ENCODE measurements at regions not wholly inside any gene's neighbourhood (a gene's known extent, or its start where the extent isn't known, plus 50 kb on each side); places are given as distances from the start of the nearest gene placed in this dataset.

DNA sequence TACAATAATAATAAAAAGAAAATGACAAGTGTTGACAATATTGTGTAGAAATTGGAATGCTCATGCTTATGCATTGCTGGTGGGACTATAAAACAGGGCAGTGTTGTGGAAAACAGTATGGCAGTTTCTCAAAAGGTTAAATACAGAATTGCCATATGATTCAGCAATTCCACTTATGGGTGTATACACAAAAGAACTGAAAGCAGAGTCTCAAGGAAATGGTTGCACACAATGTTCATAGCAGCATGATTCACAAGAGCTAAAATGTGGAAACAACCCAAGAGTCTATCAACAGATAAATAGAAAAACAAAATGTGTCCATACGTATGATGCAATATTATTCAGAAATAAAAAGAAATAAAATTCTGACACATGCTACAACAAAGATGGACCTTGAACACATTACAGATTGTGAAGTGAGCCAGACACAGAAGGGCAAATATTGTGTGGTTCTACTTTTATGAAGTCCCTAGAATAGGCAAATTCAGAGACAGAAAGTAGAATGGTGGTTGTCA, 64.8 kb upstream of the GRM8 start:
- DNase-seq (ENCODE audit: low read depth in 1 of 2, low spot score in 2 of 2): no peak
- Histone ChIP-seq H3K23me2 (ENCODE audit: low read depth, low read length) (no peaks in the 10 kb centered on the region), H2AFZ (ENCODE audit: low read length) (no peak overlapping the region), H3K23ac (ENCODE audit: insufficient read length) (no peak overlapping the region), H3K27me3 (replicated peaks in 1 of 4; ENCODE audit: control insufficient read depth in 3 of 4, extremely low read depth in 1 of 4, insufficient read depth in 3 of 4, low read length in 3 of 4) (no peaks in the 10 kb centered on the region), H4K20me1 (replicated peaks in 1 of 2; ENCODE audit: control insufficient read depth in 1 of 2, insufficient read depth in 2 of 2, low read length in 2 of 2) (no peaks in the 10 kb centered on the region), H4K5ac (ENCODE audit: insufficient read length, low read depth, low read length) (no peak overlapping the region), H3K36me3 (ENCODE audit: control insufficient read depth in 2 of 4, insufficient read depth in 4 of 4, low read length in 3 of 4) (no peaks in the 10 kb centered on the region), H2BK15ac (ENCODE audit: low read length) (no peak overlapping the region), H3K9me3 (ENCODE audit: insufficient read depth in 2 of 2, low read depth in 1 of 2, low read length in 1 of 2) (no peaks in the 10 kb centered on the region), H2BK20ac (ENCODE audit: low read length) (no peak overlapping the region), H3K14ac (ENCODE audit: insufficient read length) (no peak overlapping the region), H2BK12ac (ENCODE audit: low read depth, low read length) (no peak overlapping the region), H3K4ac (replicated peaks; ENCODE audit: insufficient read length, low read depth, low read length) (no peak overlapping the region), H3K27ac (ENCODE audit: low read depth, low read length) (no peak overlapping the region), H3K9ac (replicated peaks in 1 of 4; ENCODE audit: extremely low read depth in 1 of 4, low read depth in 3 of 4, low read length in 3 of 4) (no peak overlapping the region), H3K18ac (ENCODE audit: extremely low read depth, low read length) (no peak overlapping the region), H3K4me2 (ENCODE audit: insufficient read depth in 1 of 2, low read depth in 2 of 2, low read length in 2 of 2) (no peak overlapping the region), H3K4me3 (ENCODE audit: extremely low read depth in 1 of 4, insufficient read depth in 2 of 4, low read depth in 3 of 4, low read length in 4 of 4) (no peak overlapping the region), H2AK5ac (ENCODE audit: low read depth, low read length) (no peak overlapping the region), H3K79me2 (ENCODE audit: control insufficient read depth in 1 of 2, insufficient read depth in 2 of 2, low read length in 2 of 2) (no peaks in the 10 kb centered on the region), H3K79me1 (ENCODE audit: low read depth, low read length) (no peaks in the 10 kb centered on the region), H3K4me1 (replicated peaks in 1 of 4; ENCODE audit: control insufficient read depth in 3 of 4, insufficient read depth in 4 of 4, low read length in 3 of 4) (no peaks in the 10 kb centered on the region), H4K8ac (ENCODE audit: extremely low read depth, insufficient read depth, low read length) (no peak overlapping the region), H4K91ac (replicated peaks; ENCODE audit: insufficient read length, low read length) (no peak overlapping the region), H2BK5ac (ENCODE audit: low read depth, low read length) (no peak overlapping the region), H2BK120ac (replicated peaks; ENCODE audit: low read depth, low read length) (no peak overlapping the region), H3K56ac (replicated peaks; ENCODE audit: insufficient read length, low read depth, low read length) (no peak overlapping the region)
- POLR2A ChIA-PET (ENCODE audit: partially characterized antibody): no interaction called here
- FAIRE-seq: no peak
- CTCF ChIA-PET (ENCODE audit: partially characterized antibody): interaction anchor here (1.2 kb wide), 1 partner anchor 8 kb away, joined by 3 read pairs; no protein-coding TSS in a partner anchor
- 80% methylated on average over 1 of the region's 1 CpG; no CpG with 5 or more reads in 1 of the 2 experiments for WGBS, 2 experiments (ENCODE audit: extremely low coverage in 1 of 2, insufficient coverage in 1 of 2, insufficient read length in 1 of 2, insufficient replicate concordance in 2 of 2, low coverage in 1 of 2, low lambda C conversion rate in 2 of 2, missing lambda C conversion rate in 1 of 2)
- TF ChIP-seq, protein P1, sequence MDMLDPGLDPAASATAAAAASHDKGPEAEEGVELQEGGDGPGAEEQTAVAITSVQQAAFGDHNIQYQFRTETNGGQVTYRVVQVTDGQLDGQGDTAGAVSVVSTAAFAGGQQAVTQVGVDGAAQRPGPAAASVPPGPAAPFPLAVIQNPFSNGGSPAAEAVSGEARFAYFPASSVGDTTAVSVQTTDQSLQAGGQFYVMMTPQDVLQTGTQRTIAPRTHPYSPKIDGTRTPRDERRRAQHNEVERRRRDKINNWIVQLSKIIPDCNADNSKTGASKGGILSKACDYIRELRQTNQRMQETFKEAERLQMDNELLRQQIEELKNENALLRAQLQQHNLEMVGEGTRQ (IDR thresholded peaks at IDR 0.05; ENCODE audit: low read length): no peak
- TF ChIP-seq FOSL1 (IDR thresholded peaks at IDR 0.05; ENCODE audit: insufficient read depth, low read depth, low read length): no peak
- TF ChIP-seq, protein P2, sequence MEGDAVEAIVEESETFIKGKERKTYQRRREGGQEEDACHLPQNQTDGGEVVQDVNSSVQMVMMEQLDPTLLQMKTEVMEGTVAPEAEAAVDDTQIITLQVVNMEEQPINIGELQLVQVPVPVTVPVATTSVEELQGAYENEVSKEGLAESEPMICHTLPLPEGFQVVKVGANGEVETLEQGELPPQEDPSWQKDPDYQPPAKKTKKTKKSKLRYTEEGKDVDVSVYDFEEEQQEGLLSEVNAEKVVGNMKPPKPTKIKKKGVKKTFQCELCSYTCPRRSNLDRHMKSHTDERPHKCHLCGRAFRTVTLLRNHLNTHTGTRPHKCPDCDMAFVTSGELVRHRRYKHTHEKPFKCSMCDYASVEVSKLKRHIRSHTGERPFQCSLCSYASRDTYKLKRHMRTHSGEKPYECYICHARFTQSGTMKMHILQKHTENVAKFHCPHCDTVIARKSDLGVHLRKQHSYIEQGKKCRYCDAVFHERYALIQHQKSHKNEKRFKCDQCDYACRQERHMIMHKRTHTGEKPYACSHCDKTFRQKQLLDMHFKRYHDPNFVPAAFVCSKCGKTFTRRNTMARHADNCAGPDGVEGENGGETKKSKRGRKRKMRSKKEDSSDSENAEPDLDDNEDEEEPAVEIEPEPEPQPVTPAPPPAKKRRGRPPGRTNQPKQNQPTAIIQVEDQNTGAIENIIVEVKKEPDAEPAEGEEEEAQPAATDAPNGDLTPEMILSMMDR (IDR thresholded peaks at IDR 0.05; ENCODE audit: control extremely low read depth in 1 of 3, insufficient read depth in 1 of 3, low read depth in 1 of 3, low read length in 3 of 3): no peak
- TF ChIP-seq, protein P3, sequence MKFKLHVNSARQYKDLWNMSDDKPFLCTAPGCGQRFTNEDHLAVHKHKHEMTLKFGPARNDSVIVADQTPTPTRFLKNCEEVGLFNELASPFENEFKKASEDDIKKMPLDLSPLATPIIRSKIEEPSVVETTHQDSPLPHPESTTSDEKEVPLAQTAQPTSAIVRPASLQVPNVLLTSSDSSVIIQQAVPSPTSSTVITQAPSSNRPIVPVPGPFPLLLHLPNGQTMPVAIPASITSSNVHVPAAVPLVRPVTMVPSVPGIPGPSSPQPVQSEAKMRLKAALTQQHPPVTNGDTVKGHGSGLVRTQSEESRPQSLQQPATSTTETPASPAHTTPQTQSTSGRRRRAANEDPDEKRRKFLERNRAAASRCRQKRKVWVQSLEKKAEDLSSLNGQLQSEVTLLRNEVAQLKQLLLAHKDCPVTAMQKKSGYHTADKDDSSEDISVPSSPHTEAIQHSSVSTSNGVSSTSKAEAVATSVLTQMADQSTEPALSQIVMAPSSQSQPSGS (IDR thresholded peaks at IDR 0.05; ENCODE audit: low read length): no peak
- TF ChIP-seq CBX8 (IDR thresholded peaks at IDR 0.05; ENCODE audit: borderline replicate concordance, low read depth, low read length): no peak
- no peak for TF ChIP-seq KDM1A (IDR thresholded peaks at IDR 0.05; ENCODE audit: borderline replicate concordance, low read length)
- no peak for TF ChIP-seq TEAD4 (IDR thresholded peaks at IDR 0.05; ENCODE audit: low read depth, low read length)

All from H1 (cell line).